MM.1S (cell line): ENCODE measurements at regions not wholly inside any gene's neighbourhood (a gene's known extent, or its start where the extent isn't known, plus 50 kb on each side); places are given as distances from the start of the nearest gene placed in this dataset.

Source experiments
- DNase-seq: peaks from one replicate; pipeline ENCODE4 v3.0.0-alpha.2; 2015
- H2AFZ ChIP-seq: fragments of 300-600 bp; sonication (generic); 2 replicates; pipeline ENCODE4 v1.6.0; 2016; ENCODE audit warnings: antibody characterized with exemption, low read length
- H3F3A ChIP-seq: fragments of 300-600 bp; sonication (generic); 2 replicates; pipeline ENCODE4 v1.6.1; 2016; ENCODE audit warnings: mild to moderate bottlenecking, antibody characterized with exemption, low read length, moderate library complexity, mixed read lengths; ENCODE audit not compliant: insufficient read depth
- H3K27ac ChIP-seq: fragments of 300-600 bp; sonication (generic); 2 replicates; pipeline ENCODE4 v1.5.1; 2016; ENCODE audit warnings: mild to moderate bottlenecking, low read length
- H3K27me3 ChIP-seq: fragments of 300-600 bp; sonication (generic); replicated peaks from 2 replicates; pipeline ENCODE4 v1.6.0; 2016; ENCODE audit warnings: low read length; ENCODE audit not compliant: insufficient read depth
- H3K36me3 ChIP-seq: fragments of 300-600 bp; sonication (generic); replicated peaks from 2 replicates; pipeline ENCODE4 v1.6.1; 2016; ENCODE audit warnings: mild to moderate bottlenecking, low read length, mixed read lengths; ENCODE audit not compliant: insufficient read depth
- H3K4me1 ChIP-seq: fragments of 300-600 bp; sonication (generic); 2 replicates; pipeline ENCODE4 v1.6.1; 2016; ENCODE audit warnings: low read length, mixed read lengths
- H3K4me2 ChIP-seq: fragments of 300-600 bp; sonication (generic); 2 replicates; pipeline ENCODE4 v1.6.0; 2016; ENCODE audit warnings: low read depth, low read length
- H3K4me3 ChIP-seq: fragments of 300-600 bp; sonication (generic); 2 replicates; pipeline ENCODE4 v1.5.1; 2016; ENCODE audit warnings: low read length, mixed read lengths
- H3K79me2 ChIP-seq: fragments of 300-600 bp; sonication (generic); 2 replicates; pipeline ENCODE4 v1.6.1; 2016; ENCODE audit warnings: mixed run types, low read length, mixed read lengths
- H3K9ac ChIP-seq: fragments of 300-600 bp; sonication (generic); 2 replicates; pipeline ENCODE4 v1.6.1; 2016; ENCODE audit warnings: low read length, mixed read lengths
- H3K9me2 ChIP-seq: fragments of 300-600 bp; sonication (generic); replicated peaks from 2 replicates; pipeline ENCODE4 v1.6.1; 2016; ENCODE audit warnings: mild to moderate bottlenecking, low read length, mixed read lengths; ENCODE audit not compliant: insufficient read depth
- H3K9me3 ChIP-seq: fragments of 300-600 bp; sonication (generic); replicated peaks from 2 replicates; pipeline ENCODE4 v1.6.1; 2016; ENCODE audit warnings: mild to moderate bottlenecking, low read length, mixed read lengths; ENCODE audit not compliant: insufficient read depth
- H4K20me1 ChIP-seq: fragments of 300-600 bp; sonication (generic); 2 replicates; pipeline ENCODE4 v1.6.1; 2016; ENCODE audit warnings: mild to moderate bottlenecking, low read length, moderate library complexity, mixed read lengths; ENCODE audit not compliant: insufficient read depth
- EZH2 ChIP-seq: fragments of 300-600 bp; sonication (generic); optimal IDR thresholded peaks from 2 replicates; pipeline ENCODE3; 2017; ENCODE audit warnings: low read depth, mild to moderate bottlenecking, antibody characterized with exemption, low read length, mixed read lengths
- EZH2phosphoT487 ChIP-seq: fragments of 300-600 bp; sonication (generic); IDR thresholded peaks from 2 replicates; pipeline ENCODE4 v1.6.1; 2018; ENCODE audit warnings: antibody characterized with exemption, low read length
- TF ChIP-seq, protein P1 (sequence below): fragments of 300-600 bp; sonication (generic); IDR thresholded peaks from 2 replicates; pipeline ENCODE4 v1.5.1; 2016; ENCODE audit warnings: antibody characterized with exemption, low read length, mixed read lengths

DNA sequence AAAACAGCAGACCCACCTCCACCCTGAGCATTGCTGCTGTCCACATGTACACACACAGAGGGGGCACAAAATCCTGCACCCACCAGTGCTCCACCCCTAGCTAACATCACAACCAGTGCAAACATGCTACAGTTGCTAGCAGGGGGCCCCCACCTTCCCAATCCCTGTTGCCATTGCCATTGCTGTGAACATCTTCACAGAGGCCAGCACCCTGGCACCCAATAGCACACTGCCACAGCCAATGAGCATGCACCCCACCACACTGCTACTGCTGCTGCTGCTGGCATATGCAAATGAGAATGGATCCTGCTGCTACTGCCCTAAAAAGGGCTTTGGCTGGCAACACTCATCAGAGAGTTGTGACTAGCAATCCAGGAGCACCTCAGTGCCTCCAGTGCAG, 1061.9 kb downstream of the ARAP2 start:
- TF ChIP-seq, protein P1, sequence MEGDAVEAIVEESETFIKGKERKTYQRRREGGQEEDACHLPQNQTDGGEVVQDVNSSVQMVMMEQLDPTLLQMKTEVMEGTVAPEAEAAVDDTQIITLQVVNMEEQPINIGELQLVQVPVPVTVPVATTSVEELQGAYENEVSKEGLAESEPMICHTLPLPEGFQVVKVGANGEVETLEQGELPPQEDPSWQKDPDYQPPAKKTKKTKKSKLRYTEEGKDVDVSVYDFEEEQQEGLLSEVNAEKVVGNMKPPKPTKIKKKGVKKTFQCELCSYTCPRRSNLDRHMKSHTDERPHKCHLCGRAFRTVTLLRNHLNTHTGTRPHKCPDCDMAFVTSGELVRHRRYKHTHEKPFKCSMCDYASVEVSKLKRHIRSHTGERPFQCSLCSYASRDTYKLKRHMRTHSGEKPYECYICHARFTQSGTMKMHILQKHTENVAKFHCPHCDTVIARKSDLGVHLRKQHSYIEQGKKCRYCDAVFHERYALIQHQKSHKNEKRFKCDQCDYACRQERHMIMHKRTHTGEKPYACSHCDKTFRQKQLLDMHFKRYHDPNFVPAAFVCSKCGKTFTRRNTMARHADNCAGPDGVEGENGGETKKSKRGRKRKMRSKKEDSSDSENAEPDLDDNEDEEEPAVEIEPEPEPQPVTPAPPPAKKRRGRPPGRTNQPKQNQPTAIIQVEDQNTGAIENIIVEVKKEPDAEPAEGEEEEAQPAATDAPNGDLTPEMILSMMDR = no peak
- TF ChIP-seq EZH2 (no peak), EZH2phosphoT487 (no peak)
- no peaks in the 10 kb centered on the region for H3K9me2 ChIP-seq
- H2AFZ ChIP-seq = no peak overlapping the region
- no peak for DNase-seq
- H3K79me2 ChIP-seq = no peaks in the 10 kb centered on the region
- no peak overlapping the region for H3K9ac ChIP-seq
- no peaks in the 10 kb centered on the region for H4K20me1 ChIP-seq
- H3K27ac ChIP-seq = no peak overlapping the region
- no peaks in the 10 kb centered on the region for H3K36me3 ChIP-seq
- H3K4me3 ChIP-seq = no peak overlapping the region
- H3K27me3 ChIP-seq = no peaks in the 10 kb centered on the region
- H3F3A ChIP-seq = no peaks in the 10 kb centered on the region
- no peaks in the 10 kb centered on the region for H3K9me3 ChIP-seq
- H3K4me2 ChIP-seq = no peak overlapping the region
- H3K4me1 ChIP-seq = no peaks in the 10 kb centered on the region

GRCh38 chr4:35189988-35190613, 1054.2 kb downstream of the ARAP2 start:
- no peaks in the 10 kb centered on the region for H3K4me1 ChIP-seq
- no peak overlapping the region for H2AFZ ChIP-seq
- H3K27ac ChIP-seq = no peak overlapping the region
- H3K9me2 ChIP-seq = no peaks in the 10 kb centered on the region
- H3K4me2 ChIP-seq = no peak overlapping the region
- no peak overlapping the region for H3K9ac ChIP-seq
- H3K36me3 ChIP-seq = no peaks in the 10 kb centered on the region
- TF ChIP-seq EZH2 = no peak
- no peak for TF ChIP-seq EZH2phosphoT487
- TF ChIP-seq, protein P1 = no peak
- DNase-seq = no peak
- H3K27me3 ChIP-seq = no peaks in the 10 kb centered on the region
- H3K4me3 ChIP-seq = no peak overlapping the region
- H3K79me2 ChIP-seq = no peaks in the 10 kb centered on the region
- H3F3A ChIP-seq = no peaks in the 10 kb centered on the region
- no peaks in the 10 kb centered on the region for H4K20me1 ChIP-seq
- H3K9me3 ChIP-seq = no peaks in the 10 kb centered on the region

DNA sequence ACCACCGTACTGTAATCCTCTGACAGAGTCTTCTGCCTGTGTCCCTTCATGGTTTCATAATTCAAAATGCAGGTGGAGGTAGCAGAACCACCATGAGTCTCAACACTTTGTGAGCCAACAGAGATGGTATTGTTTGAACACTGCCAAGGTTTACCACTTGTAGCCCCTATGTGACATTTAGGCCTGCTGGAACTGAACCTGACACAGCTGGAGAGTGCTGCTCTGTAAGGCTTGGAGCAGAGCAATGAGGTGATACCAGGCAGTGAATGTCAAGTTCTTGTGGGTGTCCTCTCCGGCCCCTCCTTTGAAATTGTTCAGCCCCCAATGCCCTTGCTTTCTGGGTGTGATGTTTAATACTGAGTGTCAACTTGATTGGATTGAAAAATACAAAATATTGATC, 1042.9 kb downstream of the ARAP2 start:
- Histone ChIP-seq H3K9ac (no peak overlapping the region), H3K27me3 (no peaks in the 10 kb centered on the region), H3K4me3 (no peak overlapping the region), H3K4me1 (no peaks in the 10 kb centered on the region), H2AFZ (no peak overlapping the region), H3K27ac (no peak overlapping the region), H3K9me3 (no peaks in the 10 kb centered on the region), H3K79me2 (no peaks in the 10 kb centered on the region), H4K20me1 (no peaks in the 10 kb centered on the region), H3K9me2 (no peaks in the 10 kb centered on the region), H3K36me3 (no peaks in the 10 kb centered on the region), H3F3A (no peaks in the 10 kb centered on the region), H3K4me2 (no peak overlapping the region)
- TF ChIP-seq, protein P1 = no peak
- TF ChIP-seq EZH2phosphoT487 = no peak
- TF ChIP-seq EZH2 = no peak
- DNase-seq = no peak
